Stimulated activated CD8-positive, alpha-beta memory T cell treated with anti-CD3 and anti-CD28 coated beads, Interleukin-7, amount 100 ng/mL, for 48 hours (primary cell): ENCODE measurements at regions not wholly inside any gene's neighbourhood (a gene's known extent, or its start where the extent isn't known, plus 50 kb on each side); places are given as distances from the start of the nearest gene placed in this dataset.
"Not testable (repeated sequence)": the region's sequence is repeated elsewhere in the genome, so short reads cannot be mapped to it uniquely, and the experiment has no call there.

Experiments used
- DNase-seq, 2 donors: peaks; one replicate each; pipeline ENCODE4 v3.0.0-alpha.2; 2020; ENCODE audit warnings: low read depth in 1 of 2; ENCODE audit errors: extremely low read depth in 1 of 2

DNA sequence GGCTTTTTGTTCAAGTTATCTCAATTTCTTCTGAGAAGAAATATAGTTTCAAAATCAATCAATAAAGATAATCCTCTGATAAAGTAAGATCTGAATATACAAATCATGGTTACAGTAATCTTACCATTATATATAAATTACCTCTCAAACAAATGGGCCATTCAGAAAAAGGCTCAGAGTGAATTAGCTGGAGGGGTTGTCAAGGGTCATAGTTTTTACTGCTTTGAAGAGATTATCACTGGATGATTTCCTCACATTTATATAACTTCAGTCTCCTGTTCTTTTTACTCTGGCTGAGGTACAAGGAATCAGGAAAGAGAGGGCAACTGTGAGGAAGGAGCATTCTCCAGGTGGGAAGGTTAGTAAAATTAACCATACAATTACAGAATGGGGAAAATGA lies 148.6 kb upstream of the ELL2 start:
- DNase-seq: no peak

- not testable (repeated sequence) for DNase-seq
Observed at GRCh38 chr5:96108629-96109028, 147.0 kb upstream of the ELL2 start.

- DNase-seq: not testable (repeated sequence)
Observed at GRCh38 chr5:96103829-96104228, 142.2 kb upstream of the ELL2 start.

- DNase-seq: no peak
Observed at GRCh38 chr5:96101358-96102089, 139.9 kb upstream of the ELL2 start.

- not testable (repeated sequence) for DNase-seq
Observed at GRCh38 chr5:96097488-96097887, 135.8 kb upstream of the ELL2 start.

DNA sequence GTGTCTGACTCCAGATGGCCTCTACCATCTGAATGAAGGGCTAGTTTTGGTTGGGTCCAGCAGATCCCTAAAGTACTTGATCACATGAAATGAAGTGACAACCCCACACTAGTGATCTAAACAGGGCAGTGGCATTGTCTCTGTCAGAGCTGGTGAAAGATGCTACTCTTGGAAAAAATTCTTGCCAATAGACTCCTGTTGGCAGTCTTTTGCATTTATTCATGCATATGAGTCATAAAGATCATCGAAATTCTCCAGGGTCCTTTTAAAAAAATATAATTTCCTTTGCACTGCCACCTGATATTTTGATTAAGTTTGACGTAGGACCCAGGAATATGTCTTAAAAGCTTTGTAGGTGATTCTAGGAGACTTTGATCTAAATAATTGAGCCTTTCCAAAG lies 135.1 kb upstream of the ELL2 start:
- DNase-seq: no peak

GRCh38 chr5:96094904-96095303 lies 133.3 kb upstream of the ELL2 start:
- DNase-seq: no peak

DNA sequence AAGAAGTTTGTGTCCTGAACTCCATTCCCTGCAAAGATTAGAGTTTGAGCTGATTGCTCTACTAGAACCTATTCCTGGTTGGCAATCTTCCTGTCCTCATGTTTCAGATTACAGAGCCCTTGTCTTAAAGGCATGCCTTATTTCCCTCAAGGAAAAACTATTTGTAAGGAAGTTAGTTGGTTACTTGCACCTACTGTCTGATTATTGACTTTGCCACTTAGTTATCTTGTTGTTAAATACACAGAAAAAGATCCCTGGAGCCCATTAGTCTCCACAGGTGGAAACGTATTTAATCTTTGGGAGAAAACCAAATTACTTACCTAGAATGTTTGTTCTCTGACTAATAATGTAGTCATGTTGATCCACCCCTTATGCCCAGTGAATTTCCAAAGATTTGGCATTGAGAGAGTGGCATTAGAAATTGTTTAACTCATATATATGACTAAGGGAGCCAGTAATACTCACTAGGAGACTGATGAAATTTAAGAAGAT lies 132.3 kb upstream of the ELL2 start:
- DNase-seq: no peak

DNA sequence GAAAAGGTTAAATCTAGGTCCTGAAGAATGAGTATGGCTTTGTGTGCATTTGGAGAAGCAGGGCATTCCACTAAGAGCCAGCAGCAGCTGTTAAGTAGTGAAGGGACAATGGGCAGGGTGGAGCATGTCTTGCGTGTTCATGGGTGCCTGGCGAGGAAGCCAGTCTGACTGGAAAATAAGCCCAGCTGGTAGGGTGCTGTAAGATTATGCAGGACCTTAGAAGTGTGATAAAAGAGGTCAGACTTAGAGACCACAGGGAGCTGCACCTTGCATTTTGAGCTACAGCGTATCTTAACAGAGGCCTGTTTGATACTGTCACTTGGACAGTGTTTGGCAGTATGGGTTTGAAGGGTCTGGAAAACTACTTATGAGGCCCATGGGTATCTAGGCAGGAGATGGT lies 131.7 kb upstream of the ELL2 start:
- no peak for DNase-seq

- DNase-seq: no peak
Observed at GRCh38 chr5:96091874-96092273, 130.2 kb upstream of the ELL2 start.

DNA sequence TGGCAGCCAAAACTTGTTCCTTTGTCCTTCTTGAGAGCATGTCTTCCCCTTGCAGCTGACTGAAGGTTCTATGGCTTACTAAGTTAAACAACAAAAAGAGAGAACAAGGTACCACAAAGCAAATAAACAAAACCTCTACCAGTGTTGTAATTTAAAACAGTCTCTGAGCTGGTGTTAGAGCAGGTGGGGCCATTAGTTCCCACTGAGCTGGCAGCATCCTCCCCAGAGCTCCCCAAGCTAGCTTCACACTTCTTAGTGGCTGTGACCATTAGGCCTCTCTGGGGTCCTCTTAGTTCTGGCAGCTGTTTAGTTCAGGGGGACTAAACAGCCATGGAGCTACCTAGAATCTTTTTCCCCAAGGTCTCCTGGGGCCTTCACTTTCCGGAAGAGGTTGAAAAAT lies 128.6 kb upstream of the ELL2 start:
- no peak for DNase-seq

- DNase-seq: no peak
Observed at GRCh38 chr5:96088706-96089498, 127.3 kb upstream of the ELL2 start.

DNA sequence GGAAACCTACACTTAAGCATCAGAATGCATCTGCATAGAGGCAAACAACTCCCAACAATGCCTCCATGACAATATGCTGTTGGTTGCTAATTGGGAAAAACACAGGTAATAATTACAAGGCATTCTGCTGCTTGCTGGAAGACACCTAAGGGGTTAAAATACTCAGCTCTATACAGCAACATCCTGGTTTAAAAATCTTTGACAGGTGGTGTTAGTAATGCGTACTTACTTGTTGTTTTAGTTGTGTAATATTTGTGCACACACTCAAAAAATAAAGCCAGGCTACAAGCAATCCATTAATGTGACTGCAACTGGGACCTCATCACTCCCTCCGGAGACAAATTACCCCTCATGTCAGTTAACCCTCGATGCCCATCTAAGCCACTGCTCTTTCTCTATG lies 126.3 kb upstream of the ELL2 start:
- no peak for DNase-seq

DNA sequence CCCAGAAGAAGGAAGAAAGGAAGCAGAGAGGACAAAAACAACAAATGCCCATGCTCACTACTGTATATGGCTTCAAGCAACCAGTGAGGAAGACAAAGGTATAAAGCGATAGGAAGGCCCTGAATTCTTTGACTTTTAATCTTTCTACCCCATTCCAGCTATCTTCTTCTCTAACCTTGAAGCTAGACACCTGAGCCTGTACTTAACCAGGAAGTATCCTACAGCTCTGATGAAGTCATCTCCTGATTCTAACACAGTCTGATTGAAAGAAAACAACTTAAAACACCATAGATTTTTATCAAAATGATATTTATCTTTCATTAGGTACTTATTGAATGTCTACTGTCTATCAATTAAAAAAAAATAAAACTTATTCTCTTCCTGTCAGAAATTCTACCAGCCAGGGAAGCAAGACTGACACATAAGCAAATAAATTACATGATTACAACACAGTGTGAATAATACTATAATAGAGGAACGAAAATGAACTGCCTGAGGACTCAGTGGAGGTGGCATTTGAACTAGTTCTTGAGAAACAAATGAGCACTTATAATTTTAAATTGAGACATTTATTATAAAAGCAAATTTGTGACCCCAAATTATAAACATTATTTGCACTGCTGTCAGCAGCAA lies 123.3 kb upstream of the ELL2 start:
- no peak for DNase-seq

- no peak for DNase-seq
Observed at GRCh38 chr5:96083361-96083881, 121.8 kb upstream of the ELL2 start.

DNA sequence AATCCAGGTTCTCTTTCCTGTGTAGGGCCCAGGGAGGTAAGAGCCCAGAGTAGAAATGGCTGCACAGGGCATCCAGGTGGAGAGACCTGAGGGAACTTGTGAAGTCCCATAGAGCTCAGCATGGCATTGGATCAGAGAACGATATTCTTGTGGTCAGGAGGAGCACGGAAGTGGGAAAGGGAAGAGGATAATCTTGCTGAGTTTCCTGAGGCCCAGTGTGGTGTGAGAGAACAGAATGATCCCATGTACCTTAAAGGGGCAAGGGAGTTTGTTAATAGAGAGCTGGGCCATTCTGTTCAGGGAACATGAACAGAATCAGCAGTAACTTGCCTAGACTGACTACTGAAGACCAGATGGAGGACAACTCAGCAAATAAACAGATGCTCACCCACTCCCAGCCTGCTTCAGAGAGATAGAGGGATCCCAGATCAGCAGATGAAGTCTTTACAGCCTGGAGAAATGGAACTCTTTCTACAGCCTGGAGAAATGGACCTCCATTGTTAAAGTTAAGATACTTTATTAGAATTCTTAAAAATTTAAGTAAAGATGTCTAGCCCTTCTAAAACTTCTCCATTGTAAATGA lies 119.7 kb upstream of the ELL2 start:
- DNase-seq: no peak

- no peak for DNase-seq
Observed at GRCh38 chr5:96080557-96080956, 118.9 kb upstream of the ELL2 start.

DNA sequence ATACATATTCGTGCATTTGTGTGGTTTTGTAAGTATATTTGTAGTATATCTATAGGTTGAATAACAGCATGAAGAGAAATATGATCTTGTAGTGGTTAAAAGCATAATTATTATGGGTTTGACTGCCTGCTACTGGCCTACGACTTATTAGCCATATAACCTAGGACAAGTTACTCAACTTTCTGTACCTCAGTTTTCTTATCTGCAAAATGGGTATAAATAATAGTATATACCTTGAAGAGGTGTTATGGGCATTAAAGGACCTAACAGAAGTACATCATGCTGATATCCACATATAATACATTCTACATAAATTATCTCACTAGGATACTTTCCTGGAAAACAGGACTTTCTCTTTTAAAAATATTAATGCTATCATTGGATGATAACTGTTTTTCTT lies 118.3 kb upstream of the ELL2 start:
- no peak for DNase-seq

GRCh38 chr5:96079075-96079474 lies 117.4 kb upstream of the ELL2 start:
- DNase-seq: peak in 1 of 2 donors; percentile 57

DNA sequence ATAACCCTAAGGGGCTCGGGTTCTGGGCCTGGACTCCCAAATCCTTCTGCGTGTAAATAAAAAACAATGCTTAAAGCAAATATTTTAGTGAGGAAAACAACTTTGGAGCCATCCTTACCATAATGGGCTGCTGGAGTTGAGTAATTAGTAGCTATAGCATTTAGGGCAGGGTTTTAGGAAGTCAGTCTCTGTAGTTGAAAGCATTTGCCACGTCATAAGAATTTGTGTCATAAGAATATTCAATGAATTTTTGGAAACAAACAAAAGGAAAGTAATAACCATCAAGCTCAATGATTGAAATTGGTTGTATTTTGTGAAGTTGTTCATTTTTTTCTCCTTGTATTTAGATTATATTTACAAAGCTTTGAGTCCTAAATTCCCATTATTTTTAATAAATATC lies 114.8 kb upstream of the ELL2 start:
- no peak for DNase-seq
